ENCODE measurements at regions not wholly inside any gene's neighbourhood (a gene's known extent, or its start where the extent isn't known, plus 50 kb on each side); places are given as distances from the start of the nearest gene placed in this dataset.

GRCh38 chr6:85961746-85962145 is 319.1 kb upstream of the SYNCRIP start:
- Mint-ChIP-seq H3K27ac (no peak overlapping the region), H3K4me3 (no peak overlapping the region), H3K27me3 (no peaks in the 10 kb centered on the region), H3K9me3 (ENCODE audit: insufficient read depth) (peaks cover 3% of the 10 kb centered on the region), H3K4me1 (no peaks in the 10 kb centered on the region)
- no peak for TF ChIP-seq CTCF (IDR thresholded peaks at IDR 0.05)
- TF ChIP-seq EZH2 (IDR thresholded peaks at IDR 0.05; ENCODE audit: borderline replicate concordance, insufficient read depth, low read depth, low read length, poor library complexity, severe bottlenecking): no peak
- no peak overlapping the region for H3K27ac ChIP-seq (ENCODE audit: low read length in 2 of 2)
- H4K20me1 ChIP-seq (ENCODE audit: control insufficient read depth, insufficient read depth, low read length, poor library complexity, severe bottlenecking): no peaks in the 10 kb centered on the region
- H3K4me2 ChIP-seq (replicated peaks; ENCODE audit: low read depth, low read length, poor library complexity, severe bottlenecking): no peak overlapping the region
- H3K9ac ChIP-seq (ENCODE audit: low read length): no peak overlapping the region
- no peak overlapping the region for H3K4me3 ChIP-seq (ENCODE audit: control extremely low read depth in 1 of 5, extremely low read depth in 1 of 5, insufficient read depth in 1 of 5, low read depth in 2 of 5, low read length in 4 of 5)
- no peak overlapping the region for H2AFZ ChIP-seq (ENCODE audit: insufficient read depth, low read depth, low read length, poor library complexity, severe bottlenecking)
- H3K27me3 ChIP-seq (replicated peaks in 1 of 4; ENCODE audit: control extremely low read depth in 1 of 4, control insufficient read depth in 3 of 4, insufficient read depth in 4 of 4, low read length in 3 of 4): no peaks in the 10 kb centered on the region
- POLR2A ChIA-PET: no interaction called here
- intact Hi-C loops (cut with micrococcal nuclease): no loop called here
- no peaks in the 10 kb centered on the region for H3K4me1 ChIP-seq (ENCODE audit: control insufficient read depth in 2 of 2, insufficient read depth in 2 of 2, low read length in 2 of 2)
- ATAC-seq (ENCODE audit: low read depth): no peak
- CTCF ChIA-PET: no interaction called here
- H3K79me2 ChIP-seq (ENCODE audit: control insufficient read depth, insufficient read depth, low read length): no peaks in the 10 kb centered on the region
- no peaks in the 10 kb centered on the region for H3K36me3 ChIP-seq (replicated peaks in 1 of 2; ENCODE audit: control extremely low read depth in 1 of 2, control insufficient read depth in 1 of 2, extremely low read depth in 1 of 2, insufficient read depth in 2 of 2, low read length in 1 of 2)
- H3K9me3 ChIP-seq (ENCODE audit: control extremely low read depth in 1 of 3, control insufficient read depth in 2 of 3, insufficient read depth in 1 of 3, low read length in 2 of 3): peaks cover 0 to 5% (median 0%) of the 10 kb centered on the region in 3 donors
- no peak for DNase-seq

- H3K27ac Mint-ChIP-seq: no peak overlapping the region
- no CpG with 5 or more reads among the region's 1 CpG for whole genome bisulfite sequencing (ENCODE audit: insufficient coverage)
- peaks cover 3% of the 10 kb centered on the region for H3K9me3 Mint-ChIP-seq (ENCODE audit: insufficient read depth)
- ATAC-seq (ENCODE audit: low read depth) (no peak), DNase-seq (no peak)
- Histone ChIP-seq H3K4me2 (replicated peaks; ENCODE audit: low read depth, low read length, poor library complexity, severe bottlenecking) (no peak overlapping the region), H3K36me3 (replicated peaks in 1 of 2; ENCODE audit: control extremely low read depth in 1 of 2, control insufficient read depth in 1 of 2, extremely low read depth in 1 of 2, insufficient read depth in 2 of 2, low read length in 1 of 2) (no peaks in the 10 kb centered on the region), H3K4me1 (ENCODE audit: control insufficient read depth in 2 of 2, insufficient read depth in 2 of 2, low read length in 2 of 2) (no peaks in the 10 kb centered on the region), H3K9me3 (ENCODE audit: control extremely low read depth in 1 of 3, control insufficient read depth in 2 of 3, insufficient read depth in 1 of 3, low read length in 2 of 3) (peaks cover 0 to 5% (median 0%) of the 10 kb centered on the region in 3 donors), H3K79me2 (ENCODE audit: control insufficient read depth, insufficient read depth, low read length) (no peaks in the 10 kb centered on the region), H3K27ac (ENCODE audit: low read length in 2 of 2) (no peak overlapping the region), H3K27me3 (replicated peaks in 1 of 4; ENCODE audit: control extremely low read depth in 1 of 4, control insufficient read depth in 3 of 4, insufficient read depth in 4 of 4, low read length in 3 of 4) (no peaks in the 10 kb centered on the region), H2AFZ (ENCODE audit: insufficient read depth, low read depth, low read length, poor library complexity, severe bottlenecking) (no peak overlapping the region), H4K20me1 (ENCODE audit: control insufficient read depth, insufficient read depth, low read length, poor library complexity, severe bottlenecking) (no peaks in the 10 kb centered on the region), H3K4me3 (ENCODE audit: control extremely low read depth in 1 of 5, extremely low read depth in 1 of 5, insufficient read depth in 1 of 5, low read depth in 2 of 5, low read length in 4 of 5) (no peak overlapping the region), H3K9ac (ENCODE audit: low read length) (no peak overlapping the region)
- intact Hi-C loops (cut with micrococcal nuclease): no loop called here
- TF ChIP-seq EZH2 (IDR thresholded peaks at IDR 0.05; ENCODE audit: borderline replicate concordance, insufficient read depth, low read depth, low read length, poor library complexity, severe bottlenecking): no peak
- no peak for TF ChIP-seq CTCF (IDR thresholded peaks at IDR 0.05)
- no peaks in the 10 kb centered on the region for H3K27me3 Mint-ChIP-seq
- POLR2A ChIA-PET: no interaction called here
- CTCF ChIA-PET: no interaction called here
- no peak overlapping the region for H3K4me3 Mint-ChIP-seq
- no peaks in the 10 kb centered on the region for H3K4me1 Mint-ChIP-seq
Observed at GRCh38 chr6:85961125-85961524, 318.4 kb upstream of the SYNCRIP start.
